Trophoblast cell (in vitro differentiated cells and primary cell): ENCODE measurements at regions not wholly inside any gene's neighbourhood (a gene's known extent, or its start where the extent isn't known, plus 50 kb on each side); places are given as distances from the start of the nearest gene placed in this dataset.
"Not testable (repeated sequence)": the region's sequence is repeated elsewhere in the genome, so short reads cannot be mapped to it uniquely, and the experiment has no call there.

Experiments
- DNase-seq, 2 donors: peaks; one replicate each; pipeline ENCODE4 v3.0.0-alpha.2; 2016
- H2AFZ ChIP-seq: 2 replicates; pipeline ENCODE4 v1.6.1; 2013; ENCODE audit warnings: low read length, moderate library complexity, mild to moderate bottlenecking; ENCODE audit not compliant: insufficient read depth, poor library complexity
- H2AK5ac ChIP-seq: 2 replicates; pipeline ENCODE4 v1.6.1; 2013; ENCODE audit warnings: mild to moderate bottlenecking, low read length
- H2BK120ac ChIP-seq: 2 replicates; pipeline ENCODE4 v1.6.1; 2013; ENCODE audit warnings: low read length, mild to moderate bottlenecking, moderate library complexity; ENCODE audit not compliant: insufficient read depth, poor library complexity
- H2BK12ac ChIP-seq: 2 replicates; pipeline ENCODE4 v1.6.1; 2013; ENCODE audit warnings: mild to moderate bottlenecking, low read length, moderate library complexity
- H2BK5ac ChIP-seq: 2 replicates; pipeline ENCODE4 v1.6.1; 2013; ENCODE audit warnings: low read length, low read depth, moderate library complexity, mild to moderate bottlenecking; ENCODE audit not compliant: poor library complexity
- H3K14ac ChIP-seq: 2 replicates; pipeline ENCODE4 v1.6.1; 2013; ENCODE audit warnings: mild to moderate bottlenecking, low read length
- H3K18ac ChIP-seq: 2 replicates; pipeline ENCODE4 v1.6.1; 2013; ENCODE audit warnings: mild to moderate bottlenecking, low read length
- H3K23ac ChIP-seq: 2 replicates; pipeline ENCODE4 v1.6.1; 2013; ENCODE audit warnings: low read length
- H3K27ac ChIP-seq: 2 replicates; pipeline ENCODE4 v1.5.1; 2013; ENCODE audit warnings: low read depth, mild to moderate bottlenecking, inconsistent platforms, low read length, moderate library complexity
- H3K27me3 ChIP-seq: 2 replicates; pipeline ENCODE4 v1.6.1; 2013; ENCODE audit warnings: inconsistent platforms, mild to moderate bottlenecking, low read length, moderate library complexity; ENCODE audit not compliant: insufficient read depth
- H3K36me3 ChIP-seq, 2 experiments: 1 replicate in 1 of 2; 2 replicates in 1 of 2; pipeline ENCODE4 v1.6.1; 2013; ENCODE audit warnings: low read length in 2 of 2, mild to moderate bottlenecking in 2 of 2, moderate library complexity in 1 of 2; ENCODE audit not compliant: insufficient read depth in 2 of 2, control insufficient read depth in 1 of 2
- H3K4ac ChIP-seq: 2 replicates; pipeline ENCODE4 v1.6.1; 2013; ENCODE audit warnings: low read depth, mild to moderate bottlenecking, low read length, moderate library complexity
- H3K4me1 ChIP-seq, 2 experiments: 1 replicate in 1 of 2; 2 replicates in 1 of 2; pipeline ENCODE4 v1.6.1; 2013; ENCODE audit warnings: low read length in 2 of 2, mild to moderate bottlenecking in 2 of 2, moderate library complexity in 1 of 2; ENCODE audit not compliant: insufficient read depth in 2 of 2, control insufficient read depth in 1 of 2
- H3K4me2 ChIP-seq: 2 replicates; pipeline ENCODE4 v1.6.1; 2013; ENCODE audit warnings: inconsistent platforms, mild to moderate bottlenecking, low read length, moderate library complexity
- H3K4me3 ChIP-seq: 2 replicates; pipeline ENCODE4 v1.5.1; 2013; ENCODE audit warnings: mild to moderate bottlenecking, low read depth, low read length, inconsistent platforms
- H3K79me1 ChIP-seq: one replicate; pipeline ENCODE4 v1.6.1; 2013; ENCODE audit warnings: low read length
- H3K79me2 ChIP-seq: 2 replicates; pipeline ENCODE4 v1.6.1; 2013; ENCODE audit warnings: low read length, mild to moderate bottlenecking; ENCODE audit not compliant: control insufficient read depth, insufficient read depth, poor library complexity
- H3K9ac ChIP-seq: 2 replicates; pipeline ENCODE4 v1.6.1; 2013; ENCODE audit warnings: mild to moderate bottlenecking, low read length
- H3K9me3 ChIP-seq: 2 replicates; pipeline ENCODE4 v1.6.1; 2013; ENCODE audit warnings: low read depth, mild to moderate bottlenecking, control low read depth, inconsistent platforms, low read length; ENCODE audit not compliant: insufficient read depth
- H4K12ac ChIP-seq: 2 replicates; pipeline ENCODE4 v1.6.1; 2013; ENCODE audit warnings: low read depth, mild to moderate bottlenecking, low read length, moderate library complexity
- H4K8ac ChIP-seq: 2 replicates; pipeline ENCODE4 v1.6.1; 2013; ENCODE audit warnings: low read depth, mild to moderate bottlenecking, low read length, moderate library complexity
- H4K91ac ChIP-seq: one replicate; pipeline ENCODE4 v1.6.1; 2013; ENCODE audit warnings: low read depth, mild to moderate bottlenecking, low read length, moderate library complexity
- WGBS: extraction: QIAGEN DNeasy Blood & Tissue Kit; methylation state at CpG from one replicate; pipeline ENCODE4 v1.1.7; 2013; ENCODE audit warnings: missing lambda C conversion rate; ENCODE audit not compliant: insufficient read length, insufficient coverage; ENCODE audit errors: extremely low coverage; 5-methylcytosine and 5-hydroxymethylcytosine counted together

DNA sequence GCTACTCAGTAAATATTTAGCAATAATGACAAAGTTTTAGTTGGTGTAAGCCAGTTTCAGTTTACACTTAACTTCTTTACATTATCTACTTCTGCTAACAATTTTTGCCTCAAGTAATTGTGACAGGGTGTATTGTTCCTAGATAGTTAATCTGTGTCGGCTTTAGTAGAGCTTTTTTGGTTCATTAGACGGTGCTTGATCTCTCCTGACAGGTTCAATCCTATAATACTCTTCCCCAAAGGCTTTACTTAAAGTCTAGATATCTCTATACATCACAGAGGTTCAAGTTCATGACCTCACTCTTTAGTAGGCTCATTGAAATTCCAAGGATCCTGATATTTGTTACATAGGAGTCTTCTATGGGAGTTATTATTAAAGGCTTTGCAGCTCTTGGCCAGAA is 365.6 kb upstream of the DPPA4 start:
- WGBS: no CpG with 5 or more reads among the region's 2 CpGs

DNA sequence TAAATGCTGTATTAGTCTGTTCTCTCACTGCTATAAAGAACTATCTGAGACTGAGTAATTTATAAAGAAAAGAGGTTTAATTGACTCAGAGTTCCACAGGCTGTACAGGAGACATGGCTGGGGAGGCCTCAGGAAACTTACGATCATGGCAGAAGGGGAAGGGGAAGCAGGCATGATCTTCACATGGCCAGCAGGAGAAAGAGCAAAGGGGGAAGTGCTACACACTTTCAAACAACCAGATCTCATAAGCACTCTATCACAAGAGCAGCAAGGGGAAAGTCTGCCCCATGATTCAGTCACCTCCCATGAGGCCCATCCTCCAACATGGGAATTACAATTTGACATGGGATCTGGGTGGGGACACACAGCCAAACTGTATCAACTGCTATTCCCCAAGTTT is 367.8 kb upstream of the DPPA4 start:
- not testable (repeated sequence) for H3K23ac ChIP-seq, H2BK5ac ChIP-seq, H3K4me2 ChIP-seq, H2BK120ac ChIP-seq, H2AK5ac ChIP-seq, H4K91ac ChIP-seq, H2AFZ ChIP-seq, H3K4me3 ChIP-seq, H3K9me3 ChIP-seq, H4K8ac ChIP-seq, H3K4me1 ChIP-seq, H3K4ac ChIP-seq, DNase-seq, H3K79me1 ChIP-seq, H3K27me3 ChIP-seq, H4K12ac ChIP-seq, H3K14ac ChIP-seq, H3K36me3 ChIP-seq, H2BK12ac ChIP-seq, H3K9ac ChIP-seq, H3K27ac ChIP-seq, H3K18ac ChIP-seq, H3K79me2 ChIP-seq
- no CpG with 5 or more reads among the region's 1 CpG for WGBS

More for the DNA sequence above, 365.6 kb upstream of the DPPA4 start:
- Histone ChIP-seq H3K79me1 (no peaks in the 10 kb centered on the region), H3K9ac (no peak overlapping the region), H2AFZ (no peak overlapping the region), H4K8ac (no peak overlapping the region), H3K36me3 (no peaks in the 10 kb centered on the region), H4K12ac (no peak overlapping the region), H3K4me1 (no peaks in the 10 kb centered on the region), H3K23ac (no peak overlapping the region), H3K79me2 (no peaks in the 10 kb centered on the region), H2BK120ac (no peak overlapping the region), H3K18ac (no peak overlapping the region), H2BK5ac (no peak overlapping the region), H3K4me3 (no peak overlapping the region), H2BK12ac (no peak overlapping the region), H3K27ac (no peak overlapping the region), H3K9me3 (no peaks in the 10 kb centered on the region), H3K27me3 (no peaks in the 10 kb centered on the region), H4K91ac (no peak overlapping the region), H3K14ac (no peak overlapping the region), H3K4me2 (no peak overlapping the region), H3K4ac (no peak overlapping the region), H2AK5ac (no peak overlapping the region)
- DNase-seq: no peak

DNA sequence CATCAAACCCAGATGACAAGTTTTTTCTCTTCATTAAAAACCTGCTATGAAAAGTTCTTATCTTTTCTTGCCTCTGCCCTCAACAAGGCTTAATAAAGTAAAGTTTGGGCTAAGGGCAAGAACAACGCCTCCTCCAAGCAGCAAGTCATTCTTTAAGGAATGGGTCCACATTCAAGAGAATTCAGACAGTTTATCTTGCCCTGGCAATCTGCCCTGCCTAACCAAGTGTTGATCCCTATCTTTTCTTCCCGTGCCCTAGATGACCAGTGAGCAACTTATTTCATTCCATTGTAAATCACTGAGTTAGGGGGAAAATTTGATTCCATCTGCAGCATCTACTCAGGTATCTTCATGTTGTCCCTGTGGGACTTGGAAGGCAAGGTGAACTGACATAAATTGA is 370.3 kb upstream of the DPPA4 start:
- H3K9ac ChIP-seq: no peak overlapping the region
- H2BK5ac ChIP-seq: no peak overlapping the region
- WGBS: no CpG with 5 or more reads among the region's 2 CpGs
- H3K4me3 ChIP-seq: no peak overlapping the region
- no peak overlapping the region for H3K27ac ChIP-seq
- H2BK12ac ChIP-seq: no peak overlapping the region
- H3K79me1 ChIP-seq: no peaks in the 10 kb centered on the region
- H2AFZ ChIP-seq: no peak overlapping the region
- DNase-seq: peak in 1 of 2 donors; percentile 20
- no peak overlapping the region for H4K12ac ChIP-seq
- H3K23ac ChIP-seq: no peak overlapping the region
- H3K9me3 ChIP-seq: no peaks in the 10 kb centered on the region
- H2AK5ac ChIP-seq: no peak overlapping the region
- H4K91ac ChIP-seq: no peak overlapping the region
- no peak overlapping the region for H3K14ac ChIP-seq
- H3K4ac ChIP-seq: no peak overlapping the region
- no peaks in the 10 kb centered on the region for H3K79me2 ChIP-seq
- H3K18ac ChIP-seq: no peak overlapping the region
- H3K36me3 ChIP-seq: no peaks in the 10 kb centered on the region
- H3K4me1 ChIP-seq: no peaks in the 10 kb centered on the region
- no peak overlapping the region for H4K8ac ChIP-seq
- H3K27me3 ChIP-seq: no peaks in the 10 kb centered on the region
- no peak overlapping the region for H2BK120ac ChIP-seq
- no peak overlapping the region for H3K4me2 ChIP-seq

DNA sequence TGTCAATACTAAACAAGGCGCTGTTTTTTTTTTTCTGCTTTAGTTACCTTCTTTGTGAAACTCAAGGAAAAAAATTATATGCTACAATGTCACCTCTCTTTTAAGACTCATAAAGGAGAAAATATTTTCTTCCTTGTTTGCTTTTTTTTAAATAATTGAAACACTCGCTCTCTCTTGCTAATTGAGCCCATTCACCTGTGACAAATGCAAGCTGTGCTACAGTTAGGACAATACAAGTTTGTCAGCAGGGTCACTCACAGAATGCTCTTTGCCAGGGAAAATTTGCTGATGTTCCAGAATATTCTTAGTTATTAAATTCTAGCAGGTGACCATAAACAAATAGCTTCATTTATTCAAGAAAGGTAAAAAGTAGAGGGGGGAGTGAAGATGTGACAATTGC is 375.9 kb upstream of the DPPA4 start:
- DNase-seq: no peak
- Histone ChIP-seq H3K9me3 (no peaks in the 10 kb centered on the region), H3K4me2 (no peak overlapping the region), H2AK5ac (no peak overlapping the region), H3K4me1 (no peaks in the 10 kb centered on the region), H3K4me3 (no peak overlapping the region), H4K8ac (no peak overlapping the region), H3K18ac (no peak overlapping the region), H3K79me1 (no peaks in the 10 kb centered on the region), H3K4ac (no peak overlapping the region), H3K27ac (no peak overlapping the region), H4K12ac (no peak overlapping the region), H3K79me2 (no peaks in the 10 kb centered on the region), H3K9ac (no peak overlapping the region), H3K36me3 (no peaks in the 10 kb centered on the region), H3K14ac (no peak overlapping the region), H2BK120ac (no peak overlapping the region), H2BK12ac (no peak overlapping the region), H3K23ac (no peak overlapping the region), H4K91ac (no peak overlapping the region), H3K27me3 (no peaks in the 10 kb centered on the region), H2AFZ (no peak overlapping the region), H2BK5ac (no peak overlapping the region)
- WGBS: no CpG with 5 or more reads among the region's 2 CpGs
